ENCODE measurements at regions not wholly inside any gene's neighbourhood (a gene's known extent, or its start where the extent isn't known, plus 50 kb on each side); places are given as distances from the start of the nearest gene placed in this dataset.

GRCh38 chr9:75649060-75649459 is 241.4 kb upstream of the PCSK5 start:
- Histone ChIP-seq H3K14ac (replicated peaks; ENCODE audit: low read depth, low read length) (no peak overlapping the region), H3K18ac (ENCODE audit: low read depth, low read length) (no peak overlapping the region), H2BK5ac (ENCODE audit: low read depth, low read length, poor library complexity, severe bottlenecking) (no peak overlapping the region), H3K27ac (ENCODE audit: insufficient read depth, low read length) (no peak overlapping the region), H2BK20ac (ENCODE audit: low read depth, low read length) (no peak overlapping the region), H2AFZ (replicated peaks; ENCODE audit: low read length, poor library complexity) (no peak overlapping the region), H2AK5ac (ENCODE audit: low read depth, low read length) (no peak overlapping the region), H3K9me1 (ENCODE audit: insufficient read depth, low read length) (no peaks in the 10 kb centered on the region), H3K9me3 (ENCODE audit: control insufficient read depth, insufficient read depth, low read length) (peaks cover 10% of the 10 kb centered on the region), H4K91ac (ENCODE audit: insufficient read depth, low read depth, low read length) (no peak overlapping the region), H3K27me3 (ENCODE audit: control insufficient read depth, insufficient read depth, low read length) (no peaks in the 10 kb centered on the region), H3K23ac (ENCODE audit: low read depth, low read length) (no peak overlapping the region), H3K4me3 (ENCODE audit: insufficient read depth, low read depth, low read length) (no peak overlapping the region), H2BK120ac (ENCODE audit: low read depth, low read length) (no peak overlapping the region), H2BK15ac (ENCODE audit: low read depth, low read length) (no peak overlapping the region), H2AK9ac (replicated peaks; ENCODE audit: low read depth, low read length, poor library complexity) (no peak overlapping the region), H3K9ac (ENCODE audit: low read depth, low read length) (no peak overlapping the region), H4K20me1 (ENCODE audit: insufficient read depth, low read length) (no peaks in the 10 kb centered on the region), H3K79me1 (ENCODE audit: low read depth in 1 of 2, low read length in 2 of 2) (no peaks in the 10 kb centered on the region), H3K56ac (ENCODE audit: extremely low read depth, insufficient read depth, low read length) (no peak overlapping the region), H3K4ac (ENCODE audit: low read depth, low read length) (no peak overlapping the region), H4K5ac (ENCODE audit: low read depth, low read length) (no peak overlapping the region), H3K36me3 (ENCODE audit: control insufficient read depth, insufficient read depth, low read length) (no peaks in the 10 kb centered on the region), H4K8ac (ENCODE audit: low read depth in 2 of 2, low read length in 2 of 2) (no peak overlapping the region), H3K4me1 (ENCODE audit: control insufficient read depth, insufficient read depth, low read length) (no peaks in the 10 kb centered on the region), H3K4me2 (ENCODE audit: low read depth, low read length) (no peak overlapping the region)
- TF ChIP-seq MAFK (IDR thresholded peaks at IDR 0.05; ENCODE audit: low read depth, low read length) (no peak), POLR2A (IDR thresholded peaks at IDR 0.05; ENCODE audit: low read depth, low read length) (no peak), CHD1 (IDR thresholded peaks at IDR 0.05; ENCODE audit: low read depth, low read length) (no peak), RAD21 (IDR thresholded peaks at IDR 0.05; ENCODE audit: low read length) (no peak), FOS (IDR thresholded peaks at IDR 0.05; ENCODE audit: low read depth, low read length) (no peak), MAZ (IDR thresholded peaks at IDR 0.05; ENCODE audit: borderline replicate concordance, low read depth, low read length) (no peak), RFX5 (IDR thresholded peaks at IDR 0.05; ENCODE audit: low read depth, low read length) (no peak), SMC3 (IDR thresholded peaks at IDR 0.05; ENCODE audit: low read depth, low read length) (no peak), ELK1 (IDR thresholded peaks at IDR 0.05; ENCODE audit: borderline replicate concordance, low read depth, low read length) (no peak), NFE2L2 (IDR thresholded peaks at IDR 0.05; ENCODE audit: low read depth, low read length) (no peak)
- 53% methylated on average over 2 of the region's 5 CpGs; no CpG with 5 or more reads in 1 of the 2 experiments for WGBS, 2 experiments (ENCODE audit: extremely low coverage in 2 of 2, insufficient read length in 1 of 2)
- ATAC-seq (ENCODE audit: low read depth) (no peak), DNase-seq (no peak)
- dilution Hi-C loops (cut with HindIII; ENCODE audit: low sequenced_read_pairs, unreplicated experiment) (no loop called here), intact Hi-C loops (cut with micrococcal nuclease) (no loop called here), in situ Hi-C loops (cut with MboI; ENCODE audit: low sequenced_read_pairs) (no loop called here)
- ChIA-PET POLR2A (ENCODE audit: unreplicated experiment) (no interaction called here), CTCF (no interaction called here)
- no TSS peak for BruUV-seq (replicated peaks)
